ENCODE measurements at regions not wholly inside any gene's neighbourhood (a gene's known extent, or its start where the extent isn't known, plus 50 kb on each side); places are given as distances from the start of the nearest gene placed in this dataset.

DNA sequence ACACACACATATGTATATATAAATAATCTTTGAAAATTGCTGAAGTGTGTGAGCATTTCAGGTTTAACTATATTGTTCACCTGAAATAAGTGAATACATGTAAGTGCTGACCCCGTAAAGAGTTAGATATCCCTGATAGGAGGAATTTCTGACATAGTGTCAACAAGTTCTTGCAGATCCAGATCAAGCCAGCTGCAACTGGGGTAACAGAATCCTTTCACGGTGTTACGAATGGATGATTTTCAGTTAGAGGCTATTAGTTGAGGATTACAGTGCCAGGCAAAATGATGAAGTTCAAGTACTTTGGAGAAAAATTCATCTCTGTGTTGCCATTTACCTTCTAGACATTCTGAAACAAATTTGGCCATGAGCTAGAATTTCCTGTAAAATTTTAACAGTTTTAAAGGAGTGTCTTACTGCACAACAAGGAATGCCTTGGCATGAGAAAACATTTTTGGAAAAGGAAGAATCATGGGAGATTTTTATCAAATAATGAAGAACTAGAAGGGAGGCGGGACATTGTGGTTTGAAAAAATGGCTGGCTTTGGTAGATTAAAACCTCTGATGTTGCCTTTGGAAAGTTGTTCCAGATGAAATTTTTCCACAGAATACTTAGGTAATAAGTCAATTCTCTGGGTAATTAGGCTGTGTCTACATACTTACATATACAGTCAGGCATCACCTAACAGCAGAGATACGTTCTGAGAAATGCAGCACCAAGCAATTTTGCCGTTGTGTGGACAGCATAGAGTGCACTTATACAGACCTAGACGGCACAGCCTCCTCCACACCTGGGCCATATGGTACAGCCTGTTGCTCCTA lies 84.4 kb upstream of the FAT1 start:
- no peaks in the 10 kb centered on the region for H3K36me3 ChIP-seq
- H3K27me3 ChIP-seq = no peaks in the 10 kb centered on the region
- no peaks in the 10 kb centered on the region for H3K9me3 ChIP-seq (replicated peaks)
- H3K27ac ChIP-seq = no peak overlapping the region
- H3K4me3 ChIP-seq = no peak overlapping the region
- H3K4me1 ChIP-seq = no peaks in the 10 kb centered on the region
- DNase-seq = no peak

GRCh38 chr4:186808630-186809018 lies 85.0 kb upstream of the FAT1 start:
- no peaks in the 10 kb centered on the region for H3K9me3 ChIP-seq (replicated peaks)
- H3K36me3 ChIP-seq = no peaks in the 10 kb centered on the region
- H3K4me1 ChIP-seq = no peaks in the 10 kb centered on the region
- no peaks in the 10 kb centered on the region for H3K27me3 ChIP-seq
- no peak for DNase-seq
- no peak overlapping the region for H3K4me3 ChIP-seq
- no peak overlapping the region for H3K27ac ChIP-seq

GRCh38 chr4:186809070-186809469 lies 85.4 kb upstream of the FAT1 start:
- no peaks in the 10 kb centered on the region for H3K9me3 ChIP-seq (replicated peaks)
- H3K27ac ChIP-seq = no peak overlapping the region
- no peak for DNase-seq
- H3K27me3 ChIP-seq = no peaks in the 10 kb centered on the region
- no peaks in the 10 kb centered on the region for H3K4me1 ChIP-seq
- no peaks in the 10 kb centered on the region for H3K36me3 ChIP-seq
- H3K4me3 ChIP-seq = no peak overlapping the region

DNA sequence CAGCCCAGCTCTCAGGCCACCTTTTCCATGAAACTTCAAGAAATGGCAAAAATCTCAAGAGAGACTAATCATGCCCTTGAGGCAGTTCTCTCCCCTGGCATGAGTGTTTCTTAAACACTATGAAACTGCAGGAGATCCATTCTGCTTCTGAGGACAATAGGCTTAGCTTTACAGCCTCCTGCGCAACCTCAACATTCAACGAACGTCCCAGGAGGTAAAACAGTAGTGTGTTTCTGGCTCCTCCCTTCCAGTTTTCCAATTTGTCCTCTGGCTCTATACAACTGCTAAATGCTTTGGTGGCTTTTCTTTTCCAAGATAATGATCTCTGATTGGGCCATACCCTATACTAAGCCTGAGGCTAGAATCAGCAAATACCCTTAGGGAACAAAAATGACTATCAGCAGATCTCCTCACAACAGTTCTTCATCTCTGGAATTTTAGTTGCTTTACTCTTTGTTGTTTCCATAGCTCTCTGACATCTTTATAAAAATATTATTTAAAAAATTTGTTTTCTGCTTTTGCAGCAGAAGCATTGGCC lies 87.0 kb upstream of the FAT1 start:
- Histone ChIP-seq H3K4me3 (no peak overlapping the region), H3K36me3 (no peaks in the 10 kb centered on the region)
- DNase-seq = no peak

DNA sequence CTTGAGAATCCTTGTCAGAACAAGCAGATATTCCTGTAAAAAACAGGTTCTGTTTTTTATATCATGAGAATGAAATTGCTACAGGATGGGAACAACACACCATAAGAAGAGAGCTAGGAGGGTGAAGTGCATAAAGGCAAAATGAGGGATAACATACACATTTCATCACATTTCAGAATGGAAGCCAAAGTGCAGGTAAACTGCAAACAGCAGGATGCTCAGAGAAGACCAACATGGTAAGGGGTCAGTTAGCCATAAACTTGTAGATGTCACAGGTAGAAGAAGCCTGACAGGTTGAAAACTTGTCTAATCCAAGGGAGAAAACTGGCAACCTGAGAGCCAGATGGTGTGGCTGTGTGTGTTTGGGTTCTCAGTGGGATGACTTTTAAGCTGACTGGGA lies 88.9 kb upstream of the FAT1 start:
- Histone ChIP-seq H3K4me1 (no peaks in the 10 kb centered on the region), H3K4me3 (no peak overlapping the region), H3K36me3 (no peaks in the 10 kb centered on the region), H3K27ac (no peak overlapping the region), H3K9me3 (replicated peaks) (no peaks in the 10 kb centered on the region), H3K27me3 (no peaks in the 10 kb centered on the region)
- no peak for DNase-seq

More for the DNA sequence above, 87.0 kb upstream of the FAT1 start:
- H3K27ac ChIP-seq = no peak overlapping the region
- H3K4me1 ChIP-seq = no peaks in the 10 kb centered on the region
- H3K9me3 ChIP-seq (replicated peaks) = no peaks in the 10 kb centered on the region
- no peaks in the 10 kb centered on the region for H3K27me3 ChIP-seq

DNA sequence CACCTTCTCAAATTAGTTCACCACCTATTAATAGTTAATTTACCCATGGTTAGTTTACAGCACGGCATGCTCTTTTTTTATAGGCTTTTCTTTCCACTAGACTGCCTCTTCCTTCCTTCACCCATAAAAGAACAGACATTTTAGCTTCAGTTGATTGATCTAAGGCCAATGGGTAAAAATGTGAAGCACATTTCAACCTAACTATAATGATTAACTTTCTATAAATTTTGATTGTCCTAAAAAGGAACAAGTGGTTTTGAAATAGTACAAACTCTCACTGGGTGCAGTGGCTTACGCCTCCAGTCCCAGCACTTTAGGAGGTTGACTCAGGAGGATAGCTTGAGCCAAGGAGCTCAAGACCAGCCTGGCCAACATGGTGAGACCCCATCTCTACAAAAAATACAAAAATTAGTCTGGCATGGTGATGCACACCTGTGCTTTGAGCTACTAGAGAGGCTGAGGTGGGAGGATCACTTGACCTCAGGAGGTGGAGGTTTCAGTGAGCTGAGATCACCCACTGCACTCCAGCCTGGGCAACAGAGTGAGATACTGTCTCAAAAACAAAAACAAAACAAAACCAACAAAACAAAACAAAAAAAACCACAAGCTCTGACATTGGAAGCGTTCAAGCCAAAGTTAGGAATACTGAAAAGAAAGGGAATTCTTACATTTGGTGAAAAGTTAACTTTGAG lies 89.9 kb upstream of the FAT1 start:
- no peaks in the 10 kb centered on the region for H3K36me3 ChIP-seq
- no peak overlapping the region for H3K27ac ChIP-seq
- no peaks in the 10 kb centered on the region for H3K27me3 ChIP-seq
- no peak overlapping the region for H3K4me3 ChIP-seq
- H3K9me3 ChIP-seq (replicated peaks) = no peaks in the 10 kb centered on the region
- no peaks in the 10 kb centered on the region for H3K4me1 ChIP-seq
- no peak for DNase-seq

DNA sequence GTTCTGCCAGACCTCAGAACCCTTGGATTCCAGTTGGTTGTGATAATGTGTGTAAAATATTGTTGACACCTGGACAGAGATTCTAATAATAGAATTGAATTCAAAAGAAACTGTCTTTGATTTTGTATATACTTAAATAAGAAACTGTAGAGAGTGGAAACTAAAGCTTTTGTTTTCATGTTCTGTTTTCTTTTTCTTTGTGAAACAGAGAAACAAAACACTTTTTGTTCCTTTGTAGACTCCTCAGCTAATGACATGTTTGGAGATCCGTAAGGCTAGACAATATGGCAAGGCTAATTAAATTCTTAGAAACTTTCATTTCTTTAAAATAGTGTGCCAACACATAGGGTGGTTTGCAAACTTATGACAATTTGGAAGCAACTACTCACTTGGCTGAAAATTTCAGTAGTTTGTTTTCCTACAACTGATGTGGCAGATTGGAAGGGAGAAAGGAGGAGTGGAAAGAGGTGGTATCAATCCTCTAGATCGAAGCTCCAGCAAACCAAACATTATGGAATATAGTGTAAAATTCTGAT lies 90.9 kb upstream of the FAT1 start:
- no peaks in the 10 kb centered on the region for H3K36me3 ChIP-seq
- no peak overlapping the region for H3K27ac ChIP-seq
- H3K27me3 ChIP-seq = no peaks in the 10 kb centered on the region
- H3K4me1 ChIP-seq = peaks cover 2% of the 10 kb centered on the region
- no peak overlapping the region for H3K4me3 ChIP-seq
- DNase-seq = no peak
- H3K9me3 ChIP-seq (replicated peaks) = no peaks in the 10 kb centered on the region

GRCh38 chr4:186819342-186820086 lies 95.9 kb upstream of the FAT1 start:
- Histone ChIP-seq H3K27me3 (no peaks in the 10 kb centered on the region), H3K27ac (peak overlapping the region; percentile 41; the same call in 1 of the 2 replicates)
- DNase-seq = peak in 1 of 2 experiments; percentile 34

GRCh38 chr4:186820391-186820891 lies 96.8 kb upstream of the FAT1 start:
- no peaks in the 10 kb centered on the region for H3K36me3 ChIP-seq
- H3K9me3 ChIP-seq (replicated peaks) = no peaks in the 10 kb centered on the region
- no peaks in the 10 kb centered on the region for H3K27me3 ChIP-seq
- peak; percentile 82 to 87 for DNase-seq
- peaks cover 15% of the 10 kb centered on the region for H3K4me1 ChIP-seq
- H3K27ac ChIP-seq = peak overlapping the region; percentile 41
- no peak overlapping the region for H3K4me3 ChIP-seq

More at GRCh38 chr4:186819342-186820086, 95.9 kb upstream of the FAT1 start:
- H3K36me3 ChIP-seq = no peaks in the 10 kb centered on the region
- H3K9me3 ChIP-seq (replicated peaks) = no peaks in the 10 kb centered on the region
- peaks cover 15% of the 10 kb centered on the region for H3K4me1 ChIP-seq
- H3K4me3 ChIP-seq = no peak overlapping the region

DNA sequence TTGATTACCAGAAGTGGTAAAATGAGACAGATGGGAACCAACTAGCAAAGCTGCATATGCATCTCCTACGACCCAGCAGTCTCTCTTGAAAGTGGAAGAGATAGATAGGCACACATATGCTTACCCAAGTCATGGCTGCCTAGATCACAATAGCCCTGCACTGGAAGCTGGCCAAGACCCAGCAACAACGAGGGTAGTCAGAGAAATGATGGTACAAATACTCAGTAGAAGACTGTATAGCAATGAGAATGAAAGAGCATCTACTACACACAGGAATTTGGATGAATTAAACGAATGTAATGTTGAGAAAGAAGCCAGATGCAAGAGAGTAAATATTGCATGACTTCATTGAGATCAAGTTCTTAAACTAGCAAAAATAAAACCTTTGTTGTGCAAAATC lies 100.3 kb upstream of the FAT1 start:
- Histone ChIP-seq H3K27me3 (no peaks in the 10 kb centered on the region), H3K4me1 (peaks cover 15% of the 10 kb centered on the region), H3K36me3 (no peaks in the 10 kb centered on the region), H3K9me3 (replicated peaks) (no peaks in the 10 kb centered on the region), H3K27ac (no peak overlapping the region), H3K4me3 (no peak overlapping the region)
- DNase-seq = peak in 1 of 2 experiments; percentile 7

GRCh38 chr4:186825069-186825468 lies 101.4 kb upstream of the FAT1 start:
- Histone ChIP-seq H3K9me3 (replicated peaks) (no peaks in the 10 kb centered on the region), H3K4me3 (no peak overlapping the region), H3K4me1 (peaks cover 9% of the 10 kb centered on the region), H3K27ac (no peak overlapping the region), H3K36me3 (no peaks in the 10 kb centered on the region), H3K27me3 (no peaks in the 10 kb centered on the region)
- no peak for DNase-seq

DNA sequence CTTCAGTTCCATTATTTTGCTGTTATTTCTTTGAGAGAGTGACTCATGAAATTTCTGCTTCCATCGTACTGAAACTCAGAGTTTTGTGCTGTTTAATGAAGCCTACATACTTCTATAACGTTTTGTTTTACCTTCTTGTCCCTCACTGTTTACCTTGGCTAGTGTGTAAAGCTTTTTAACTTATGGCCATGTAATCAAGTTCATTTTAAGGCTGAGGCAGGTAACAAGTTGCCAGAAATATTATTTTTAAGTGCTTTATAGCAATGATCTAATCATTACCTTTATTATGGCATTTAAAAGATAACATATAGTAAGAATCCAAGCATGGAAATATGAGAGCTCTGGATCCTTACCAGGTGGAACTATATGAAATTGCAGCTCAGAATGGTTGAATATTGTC lies 102.3 kb upstream of the FAT1 start:
- no peak overlapping the region for H3K4me3 ChIP-seq
- H3K4me1 ChIP-seq = no peaks in the 10 kb centered on the region; the same call in 1 of the 2 replicates
- no peak for DNase-seq
- no peaks in the 10 kb centered on the region for H3K9me3 ChIP-seq (replicated peaks)
- no peak overlapping the region for H3K27ac ChIP-seq
- no peaks in the 10 kb centered on the region for H3K36me3 ChIP-seq
- H3K27me3 ChIP-seq = no peaks in the 10 kb centered on the region

GRCh38 chr4:186826846-186827533 lies 103.3 kb upstream of the FAT1 start:
- DNase-seq = peak; percentile 68 to 79
- H3K9me3 ChIP-seq (replicated peaks) = no peaks in the 10 kb centered on the region
- H3K27me3 ChIP-seq = no peaks in the 10 kb centered on the region
- peak overlapping the region; percentile 6; the same call in 1 of the 2 replicates for H3K4me3 ChIP-seq
- H3K36me3 ChIP-seq = no peaks in the 10 kb centered on the region
- peak overlapping the region; percentile 28; the same call in 1 of the 2 replicates for H3K27ac ChIP-seq
- H3K4me1 ChIP-seq = no peaks in the 10 kb centered on the region; the same call in 1 of the 2 replicates

GRCh38 chr4:186827534-186827897 lies 103.9 kb upstream of the FAT1 start:
- Histone ChIP-seq H3K27ac (no peak overlapping the region; the same call in 1 of the 2 replicates), H3K27me3 (no peaks in the 10 kb centered on the region), H3K4me1 (no peaks in the 10 kb centered on the region; the same call in 1 of the 2 replicates), H3K36me3 (no peaks in the 10 kb centered on the region), H3K4me3 (no peak overlapping the region), H3K9me3 (replicated peaks) (no peaks in the 10 kb centered on the region)
- no peak for DNase-seq
